ENCODE measurements at regions not wholly inside any gene's neighbourhood (a gene's known extent, or its start where the extent isn't known, plus 50 kb on each side); places are given as distances from the start of the nearest gene placed in this dataset.

DNA sequence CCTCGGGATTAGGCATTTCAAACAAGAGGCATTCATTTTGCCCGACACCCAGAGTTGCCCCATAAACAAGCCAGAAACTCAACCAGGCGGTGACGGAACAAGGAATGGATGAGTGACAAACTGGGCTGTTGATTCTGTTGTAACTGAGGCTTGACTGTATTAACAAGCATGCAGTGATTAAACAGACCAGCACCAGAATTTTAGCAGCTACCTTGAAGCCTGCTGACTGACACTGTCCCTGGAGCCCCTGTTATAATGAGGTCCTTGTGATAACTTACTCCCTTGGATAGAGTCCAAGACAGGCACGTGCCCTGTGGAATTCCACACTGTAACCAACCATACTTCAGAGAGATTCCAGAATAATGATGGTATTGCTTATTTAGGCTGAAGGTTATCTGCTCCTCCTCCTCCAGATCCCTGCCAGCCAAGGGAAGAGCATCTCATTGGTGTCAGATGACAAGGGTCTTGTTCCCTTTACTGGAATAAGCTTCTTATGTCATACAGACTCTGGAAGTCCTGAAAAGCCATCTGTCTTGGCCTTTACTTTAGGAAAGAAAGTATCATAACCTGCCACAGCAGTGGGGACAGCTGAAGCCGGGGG lies 97.1 kb upstream of the RMDN2 start:
- H3K4me3 ChIP-seq (ENCODE audit: low read length in 3 of 3) = no peak overlapping the region
- no peaks in the 10 kb centered on the region for H3K9me3 ChIP-seq (ENCODE audit: control insufficient read depth in 2 of 3, insufficient read depth in 1 of 3, low read length in 3 of 3)
- no peaks in the 10 kb centered on the region for H3K36me3 ChIP-seq (ENCODE audit: control insufficient read depth in 2 of 3, insufficient read depth in 3 of 3, low read length in 3 of 3)
- H3K9ac ChIP-seq (ENCODE audit: low read length in 3 of 3) = no peak overlapping the region
- peaks cover 0 to 4% (median 0%) of the 10 kb centered on the region in 3 donors for H3K4me1 ChIP-seq (ENCODE audit: control insufficient read depth in 2 of 3, insufficient read depth in 2 of 3, low read depth in 1 of 3, low read length in 3 of 3)
- FAIRE-seq (no peak), DNase-seq (peak in 4 of 5 donors; percentile 58 to 88 (median 70))
- no peak overlapping the region for H3K27ac ChIP-seq (ENCODE audit: low read depth in 2 of 2, low read length in 2 of 2)
- TF ChIP-seq, protein P1, sequence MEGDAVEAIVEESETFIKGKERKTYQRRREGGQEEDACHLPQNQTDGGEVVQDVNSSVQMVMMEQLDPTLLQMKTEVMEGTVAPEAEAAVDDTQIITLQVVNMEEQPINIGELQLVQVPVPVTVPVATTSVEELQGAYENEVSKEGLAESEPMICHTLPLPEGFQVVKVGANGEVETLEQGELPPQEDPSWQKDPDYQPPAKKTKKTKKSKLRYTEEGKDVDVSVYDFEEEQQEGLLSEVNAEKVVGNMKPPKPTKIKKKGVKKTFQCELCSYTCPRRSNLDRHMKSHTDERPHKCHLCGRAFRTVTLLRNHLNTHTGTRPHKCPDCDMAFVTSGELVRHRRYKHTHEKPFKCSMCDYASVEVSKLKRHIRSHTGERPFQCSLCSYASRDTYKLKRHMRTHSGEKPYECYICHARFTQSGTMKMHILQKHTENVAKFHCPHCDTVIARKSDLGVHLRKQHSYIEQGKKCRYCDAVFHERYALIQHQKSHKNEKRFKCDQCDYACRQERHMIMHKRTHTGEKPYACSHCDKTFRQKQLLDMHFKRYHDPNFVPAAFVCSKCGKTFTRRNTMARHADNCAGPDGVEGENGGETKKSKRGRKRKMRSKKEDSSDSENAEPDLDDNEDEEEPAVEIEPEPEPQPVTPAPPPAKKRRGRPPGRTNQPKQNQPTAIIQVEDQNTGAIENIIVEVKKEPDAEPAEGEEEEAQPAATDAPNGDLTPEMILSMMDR (IDR thresholded peaks at IDR 0.05; ENCODE audit: borderline replicate concordance, extremely low read depth, insufficient read depth) = no peak
- intact Hi-C loops (cut with DNase I) = no loop called here
- no peaks in the 10 kb centered on the region for H3K27me3 ChIP-seq (ENCODE audit: control insufficient read depth, insufficient read depth, low read length)

DNA sequence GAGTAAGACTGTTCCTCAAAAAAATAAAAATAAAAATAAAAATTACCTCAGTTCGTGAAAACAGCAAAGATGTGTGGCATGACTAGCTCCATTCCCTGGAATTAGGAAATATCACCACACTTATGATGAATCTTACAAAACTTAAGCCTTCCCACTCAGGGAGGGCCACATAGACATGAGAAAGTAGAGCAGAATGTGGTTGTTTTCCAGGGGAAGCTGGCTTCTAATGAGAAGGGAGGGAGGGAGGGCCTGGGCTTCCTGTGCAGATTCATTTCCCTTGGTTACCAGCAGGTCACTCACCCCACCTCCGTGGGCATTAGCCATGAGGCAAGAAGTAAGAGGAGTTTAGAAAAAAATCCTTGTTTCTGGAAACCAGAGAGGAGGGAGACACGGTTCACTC lies 95.9 kb upstream of the RMDN2 start:
- Histone ChIP-seq H3K9ac (ENCODE audit: low read length in 3 of 3) (no peak overlapping the region), H3K36me3 (ENCODE audit: control insufficient read depth in 2 of 3, insufficient read depth in 3 of 3, low read length in 3 of 3) (no peaks in the 10 kb centered on the region), H3K9me3 (ENCODE audit: control insufficient read depth in 2 of 3, insufficient read depth in 1 of 3, low read length in 3 of 3) (no peaks in the 10 kb centered on the region), H3K27ac (ENCODE audit: low read depth in 2 of 2, low read length in 2 of 2) (no peak overlapping the region), H3K27me3 (ENCODE audit: control insufficient read depth, insufficient read depth, low read length) (no peaks in the 10 kb centered on the region), H3K4me1 (ENCODE audit: control insufficient read depth in 2 of 3, insufficient read depth in 2 of 3, low read depth in 1 of 3, low read length in 3 of 3) (peaks cover 0 to 4% (median 0%) of the 10 kb centered on the region in 3 donors), H3K4me3 (ENCODE audit: low read length in 3 of 3) (no peak overlapping the region)
- TF ChIP-seq, protein P1 (IDR thresholded peaks at IDR 0.05; ENCODE audit: borderline replicate concordance, extremely low read depth, insufficient read depth) = no peak
- FAIRE-seq = no peak
- intact Hi-C loops (cut with DNase I) = no loop called here
- DNase-seq = peak in 4 of 5 donors; percentile 53 to 72 (median 58)

DNA sequence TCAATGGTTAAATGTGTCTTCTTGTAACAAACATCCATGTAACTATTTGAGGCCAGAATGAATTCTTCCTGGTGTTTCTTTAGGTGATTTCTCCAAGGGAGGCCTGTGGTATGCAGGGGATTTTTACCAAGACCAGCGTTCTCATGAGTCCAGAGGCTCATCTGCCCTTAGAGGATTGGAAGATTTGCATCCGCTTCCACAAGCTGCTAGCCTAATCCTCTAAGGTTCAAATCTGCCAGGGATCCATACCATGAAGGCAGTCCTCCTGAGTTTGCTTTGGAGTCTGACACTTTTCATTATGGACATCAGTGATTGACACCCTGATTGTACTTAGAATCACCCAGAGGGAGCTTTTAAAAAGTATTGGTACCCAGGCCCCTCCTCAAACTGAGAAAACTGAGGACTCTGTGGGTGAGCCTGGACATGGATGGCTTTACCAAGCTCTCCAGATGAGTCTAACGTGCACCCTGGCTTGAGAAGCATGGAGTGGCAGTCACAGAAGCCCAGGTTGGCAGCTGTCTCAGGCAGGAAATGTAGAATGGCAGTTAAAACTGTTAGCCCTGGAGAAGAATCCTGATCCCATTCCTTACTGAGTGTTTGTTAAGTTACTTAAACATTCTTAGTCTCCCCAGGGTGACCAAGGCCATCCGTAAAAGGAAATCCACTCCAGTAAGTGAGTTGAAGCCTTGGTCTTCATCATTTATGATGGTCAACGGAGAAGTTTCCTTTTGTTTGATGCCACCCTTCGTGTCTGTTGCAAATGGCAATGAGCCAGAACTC lies 95.3 kb upstream of the RMDN2 start:
- Histone ChIP-seq H3K27ac (ENCODE audit: low read depth in 2 of 2, low read length in 2 of 2) (no peak overlapping the region), H3K4me3 (ENCODE audit: low read length in 3 of 3) (no peak overlapping the region), H3K27me3 (ENCODE audit: control insufficient read depth, insufficient read depth, low read length) (no peaks in the 10 kb centered on the region), H3K36me3 (ENCODE audit: control insufficient read depth in 2 of 3, insufficient read depth in 3 of 3, low read length in 3 of 3) (no peaks in the 10 kb centered on the region), H3K9ac (ENCODE audit: low read length in 3 of 3) (no peak overlapping the region), H3K9me3 (ENCODE audit: control insufficient read depth in 2 of 3, insufficient read depth in 1 of 3, low read length in 3 of 3) (no peaks in the 10 kb centered on the region), H3K4me1 (ENCODE audit: control insufficient read depth in 2 of 3, insufficient read depth in 2 of 3, low read depth in 1 of 3, low read length in 3 of 3) (peaks cover 0 to 4% (median 0%) of the 10 kb centered on the region in 3 donors)
- DNase-seq (no peak), FAIRE-seq (no peak)
- intact Hi-C loops (cut with DNase I) = loop anchor here (5.0 kb wide), 1 partner anchor 418 kb away; no protein-coding TSS in a partner anchor
- TF ChIP-seq, protein P1 (IDR thresholded peaks at IDR 0.05; ENCODE audit: borderline replicate concordance, extremely low read depth, insufficient read depth) = no peak

Measured in kidney (tissue), 13 donors.